ENCODE measurements at regions not wholly inside any gene's neighbourhood (a gene's known extent, or its start where the extent isn't known, plus 50 kb on each side); places are given as distances from the start of the nearest gene placed in this dataset.
"Not testable (repeated sequence)": the region's sequence is repeated elsewhere in the genome, so short reads cannot be mapped to it uniquely, and the experiment has no call there.

DNA sequence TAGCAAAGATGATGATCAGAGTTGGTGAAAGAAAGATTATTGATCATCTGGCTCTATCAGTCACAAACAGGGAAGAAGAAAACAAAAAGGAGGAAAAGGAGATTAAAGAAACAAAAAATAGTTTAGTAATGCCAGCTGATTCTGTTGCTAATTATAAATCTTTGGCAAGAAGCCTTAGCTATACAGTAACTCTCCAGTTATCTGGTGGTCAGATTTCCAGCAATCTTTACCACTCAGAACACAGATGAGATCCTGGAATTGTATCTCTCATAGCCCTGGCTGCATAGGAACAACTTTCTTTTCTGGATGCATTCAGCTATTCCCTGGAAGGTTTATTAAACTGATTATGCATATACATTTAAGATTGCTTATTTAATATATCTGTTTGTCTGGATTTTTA is 256.8 kb upstream of the ZEB2 start:
- no peak overlapping the region for H3K4me3 ChIP-seq (ENCODE audit: low read depth, low read length)
- H3K27ac ChIP-seq (ENCODE audit: low read depth, low read length), result no peak overlapping the region
- H3K9me3 ChIP-seq (ENCODE audit: control insufficient read depth, insufficient read depth, low read depth, low read length), result no peaks in the 10 kb centered on the region
- H3K9ac ChIP-seq (ENCODE audit: low read length), result no peak overlapping the region
- no peaks in the 10 kb centered on the region for H3K36me3 ChIP-seq (ENCODE audit: control insufficient read depth, insufficient read depth, low read length)
- H3K4me1 ChIP-seq (ENCODE audit: control insufficient read depth, insufficient read depth, low read length), result no peaks in the 10 kb centered on the region
- no peaks in the 10 kb centered on the region for H3K27me3 ChIP-seq (ENCODE audit: control insufficient read depth, insufficient read depth, low read length)

DNA sequence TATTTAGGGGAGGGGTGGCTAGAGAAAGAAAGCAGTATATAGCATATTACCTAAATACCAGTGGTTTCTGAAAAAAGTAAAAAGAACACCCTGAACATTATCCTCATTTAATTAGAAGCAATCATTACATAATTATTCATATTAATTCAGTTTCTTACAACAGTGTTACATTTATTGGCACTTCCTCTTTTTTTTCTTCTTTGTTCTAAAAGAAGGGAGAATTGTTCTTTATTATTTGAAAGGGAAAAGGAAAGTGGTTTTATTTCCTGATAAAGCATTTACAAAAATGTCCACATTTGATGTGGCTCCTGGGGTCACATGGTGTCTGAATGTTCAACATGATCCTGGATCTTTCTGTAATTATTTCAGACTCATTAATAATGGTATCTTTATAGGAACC is 254.9 kb upstream of the ZEB2 start:
- no peaks in the 10 kb centered on the region for H3K27me3 ChIP-seq (ENCODE audit: control insufficient read depth, insufficient read depth, low read length)
- no peaks in the 10 kb centered on the region for H3K36me3 ChIP-seq (ENCODE audit: control insufficient read depth, insufficient read depth, low read length)

DNA sequence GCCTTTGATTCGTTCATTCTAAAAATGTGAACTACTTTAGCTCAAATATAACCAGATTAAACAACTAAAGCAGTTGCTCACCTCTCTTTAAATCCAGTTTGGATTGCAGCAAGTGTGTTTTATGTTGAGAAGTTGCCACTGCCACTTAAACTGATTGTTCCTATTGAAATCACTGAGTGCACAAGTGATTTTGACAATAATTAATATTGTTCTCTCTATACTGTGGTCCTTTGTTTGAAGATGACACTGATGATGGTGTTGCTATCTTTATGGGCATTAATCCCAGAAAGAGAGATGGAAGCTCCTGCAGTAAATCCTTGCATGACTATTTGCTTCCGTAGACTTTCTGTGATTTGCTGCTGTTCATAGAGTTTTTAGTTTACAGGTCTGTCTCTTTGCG is 251.4 kb upstream of the ZEB2 start:
- Histone ChIP-seq H3K4me1 (ENCODE audit: control insufficient read depth, insufficient read depth, low read length) (no peaks in the 10 kb centered on the region), H3K4me3 (ENCODE audit: low read depth, low read length) (no peak overlapping the region), H3K27ac (ENCODE audit: low read depth, low read length) (no peak overlapping the region), H3K36me3 (ENCODE audit: control insufficient read depth, insufficient read depth, low read length) (no peaks in the 10 kb centered on the region), H3K9ac (ENCODE audit: low read length) (no peak overlapping the region), H3K9me3 (ENCODE audit: control insufficient read depth, insufficient read depth, low read depth, low read length) (no peaks in the 10 kb centered on the region), H3K27me3 (ENCODE audit: control insufficient read depth, insufficient read depth, low read length) (no peaks in the 10 kb centered on the region)

More for the DNA sequence above, 254.9 kb upstream of the ZEB2 start:
- Histone ChIP-seq H3K4me1 (ENCODE audit: control insufficient read depth, insufficient read depth, low read length) (no peaks in the 10 kb centered on the region), H3K4me3 (ENCODE audit: low read depth, low read length) (no peak overlapping the region), H3K9me3 (ENCODE audit: control insufficient read depth, insufficient read depth, low read depth, low read length) (no peaks in the 10 kb centered on the region), H3K9ac (ENCODE audit: low read length) (no peak overlapping the region), H3K27ac (ENCODE audit: low read depth, low read length) (no peak overlapping the region)

- no peak overlapping the region for H3K27ac ChIP-seq (ENCODE audit: low read depth, low read length)
- H3K4me3 ChIP-seq (ENCODE audit: low read depth, low read length), result no peak overlapping the region
- H3K27me3 ChIP-seq (ENCODE audit: control insufficient read depth, insufficient read depth, low read length), result no peaks in the 10 kb centered on the region
- no peak overlapping the region for H3K9ac ChIP-seq (ENCODE audit: low read length)
- H3K36me3 ChIP-seq (ENCODE audit: control insufficient read depth, insufficient read depth, low read length), result no peaks in the 10 kb centered on the region
- H3K9me3 ChIP-seq (ENCODE audit: control insufficient read depth, insufficient read depth, low read depth, low read length), result no peaks in the 10 kb centered on the region
- no peaks in the 10 kb centered on the region for H3K4me1 ChIP-seq (ENCODE audit: control insufficient read depth, insufficient read depth, low read length)
Measured at GRCh38 chr2:144770616-144771230, 250.8 kb upstream of the ZEB2 start.

DNA sequence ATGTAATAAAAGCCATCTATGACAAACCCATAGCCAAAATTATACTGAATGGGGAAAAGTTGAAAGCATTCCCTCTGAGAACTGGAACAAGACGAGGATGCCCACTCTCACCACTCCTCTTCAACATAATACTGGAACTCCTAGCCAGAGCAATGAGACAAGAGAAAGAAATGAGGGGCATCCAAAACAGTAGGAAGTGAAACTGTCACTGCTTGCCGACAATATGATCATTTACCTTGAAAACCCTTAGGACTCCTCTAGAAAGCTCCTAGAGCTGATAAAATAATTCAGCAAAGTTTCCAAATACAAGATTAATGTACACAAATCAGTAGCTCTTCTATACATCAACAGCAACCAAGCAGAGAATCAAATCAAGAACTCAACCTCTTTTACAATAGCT is 241.0 kb upstream of the ZEB2 start:
- not testable (repeated sequence) for H3K9me3 ChIP-seq (ENCODE audit: control insufficient read depth, insufficient read depth, low read depth, low read length); H3K4me1 ChIP-seq (ENCODE audit: control insufficient read depth, insufficient read depth, low read length); H3K27ac ChIP-seq (ENCODE audit: low read depth, low read length); H3K9ac ChIP-seq (ENCODE audit: low read length); H3K27me3 ChIP-seq (ENCODE audit: control insufficient read depth, insufficient read depth, low read length); H3K4me3 ChIP-seq (ENCODE audit: low read depth, low read length); H3K36me3 ChIP-seq (ENCODE audit: control insufficient read depth, insufficient read depth, low read length)

- H3K27me3 ChIP-seq (ENCODE audit: control insufficient read depth, insufficient read depth, low read length), result no peaks in the 10 kb centered on the region
- H3K27ac ChIP-seq (ENCODE audit: low read depth, low read length), result no peak overlapping the region
- no peak overlapping the region for H3K9ac ChIP-seq (ENCODE audit: low read length)
- H3K4me3 ChIP-seq (ENCODE audit: low read depth, low read length), result no peak overlapping the region
- H3K9me3 ChIP-seq (ENCODE audit: control insufficient read depth, insufficient read depth, low read depth, low read length), result no peaks in the 10 kb centered on the region
- no peaks in the 10 kb centered on the region for H3K36me3 ChIP-seq (ENCODE audit: control insufficient read depth, insufficient read depth, low read length)
- H3K4me1 ChIP-seq (ENCODE audit: control insufficient read depth, insufficient read depth, low read length), result no peaks in the 10 kb centered on the region; the same call in 1 of the 2 replicates
Measured at GRCh38 chr2:144759746-144760145, 239.8 kb upstream of the ZEB2 start.

DNA sequence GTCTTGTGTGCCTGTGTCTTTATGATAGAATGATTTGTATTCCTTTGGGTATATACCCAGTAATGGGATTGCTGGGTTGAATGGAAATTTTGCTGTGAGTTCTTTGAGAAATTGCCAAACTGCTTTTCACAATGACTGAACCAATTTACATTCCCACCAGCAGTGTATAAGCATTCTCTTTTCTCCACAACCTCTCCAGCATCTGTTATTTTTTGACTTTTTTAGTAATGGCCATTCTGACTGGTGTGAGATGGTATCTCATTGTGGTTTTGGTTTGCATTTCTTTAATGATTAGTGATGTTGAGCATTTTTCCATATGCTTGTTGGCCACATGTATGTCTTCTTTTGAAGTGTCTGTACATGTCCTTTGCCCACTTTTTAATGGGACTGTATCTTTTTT is 238.3 kb upstream of the ZEB2 start:
- not testable (repeated sequence) for H3K4me3 ChIP-seq (ENCODE audit: low read depth, low read length); H3K9ac ChIP-seq (ENCODE audit: low read length); H3K27me3 ChIP-seq (ENCODE audit: control insufficient read depth, insufficient read depth, low read length); H3K9me3 ChIP-seq (ENCODE audit: control insufficient read depth, insufficient read depth, low read depth, low read length); H3K4me1 ChIP-seq (ENCODE audit: control insufficient read depth, insufficient read depth, low read length); H3K27ac ChIP-seq (ENCODE audit: low read depth, low read length); H3K36me3 ChIP-seq (ENCODE audit: control insufficient read depth, insufficient read depth, low read length)

DNA sequence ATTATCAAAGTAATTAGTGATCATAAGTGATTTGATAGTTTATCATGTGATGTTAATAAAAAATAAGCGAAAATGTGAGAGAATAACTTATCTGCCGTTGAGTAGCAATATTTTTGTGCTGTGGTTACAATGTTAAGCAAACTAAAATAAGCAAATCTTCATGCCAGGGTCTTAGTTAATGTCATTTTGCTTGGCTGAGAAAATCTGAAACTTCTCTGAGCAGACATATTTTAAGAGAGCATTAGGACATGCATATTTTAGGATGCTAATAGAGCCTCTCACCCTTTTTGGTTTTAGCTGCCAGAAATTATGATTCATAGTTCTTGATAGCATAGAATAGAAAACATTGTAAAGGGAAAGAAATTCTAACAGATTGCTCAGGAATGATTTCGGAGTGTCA is 233.5 kb upstream of the ZEB2 start:
- no peak overlapping the region for H3K4me3 ChIP-seq (ENCODE audit: low read depth, low read length)
- no peaks in the 10 kb centered on the region for H3K36me3 ChIP-seq (ENCODE audit: control insufficient read depth, insufficient read depth, low read length)
- H3K9ac ChIP-seq (ENCODE audit: low read length), result no peak overlapping the region
- no peaks in the 10 kb centered on the region; the same call in 1 of the 2 replicates for H3K4me1 ChIP-seq (ENCODE audit: control insufficient read depth, insufficient read depth, low read length)
- peaks cover 10% of the 10 kb centered on the region for H3K9me3 ChIP-seq (ENCODE audit: control insufficient read depth, insufficient read depth, low read depth, low read length)
- H3K27me3 ChIP-seq (ENCODE audit: control insufficient read depth, insufficient read depth, low read length), result no peaks in the 10 kb centered on the region
- no peak overlapping the region for H3K27ac ChIP-seq (ENCODE audit: low read depth, low read length)

DNA sequence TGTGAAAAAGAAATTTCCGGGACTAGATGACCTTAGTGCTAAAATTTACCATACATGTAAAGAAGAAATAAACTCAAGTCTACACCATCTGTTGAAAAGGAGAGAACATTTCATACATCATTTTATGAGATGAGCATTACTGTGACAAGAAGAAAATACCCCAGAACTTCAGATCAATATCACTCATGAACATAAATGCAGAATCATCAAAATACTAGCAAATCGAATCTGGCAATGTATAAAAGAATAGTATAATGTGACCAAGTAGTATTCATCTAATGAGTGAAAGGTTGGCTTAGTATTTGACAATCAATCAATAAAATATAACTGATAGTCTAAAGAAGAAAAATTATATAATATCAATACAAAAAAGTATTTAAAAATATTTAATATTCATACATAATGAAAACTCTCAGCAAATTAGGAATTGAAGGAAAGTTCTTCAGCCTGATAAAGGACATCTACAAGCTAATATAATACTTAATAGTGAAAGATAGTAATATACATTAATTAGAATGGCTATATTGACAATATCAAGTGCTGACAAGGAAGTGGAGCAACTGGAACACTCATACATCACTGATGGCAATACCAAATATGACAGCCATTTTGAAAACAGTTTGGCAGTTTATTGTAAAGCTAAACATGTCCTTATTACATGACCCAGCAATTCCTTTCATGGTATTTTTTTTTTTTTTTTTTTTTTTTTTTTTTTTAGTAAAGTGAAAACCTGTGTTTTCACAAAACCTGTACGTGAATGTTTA is 231.4 kb upstream of the ZEB2 start:
- Histone ChIP-seq H3K27me3 (ENCODE audit: control insufficient read depth, insufficient read depth, low read length) (no peaks in the 10 kb centered on the region), H3K36me3 (ENCODE audit: control insufficient read depth, insufficient read depth, low read length) (no peaks in the 10 kb centered on the region)

GRCh38 chr2:144749188-144749587 is 229.3 kb upstream of the ZEB2 start:
- no peak overlapping the region for H3K4me3 ChIP-seq (ENCODE audit: low read depth, low read length)
- H3K9me3 ChIP-seq (ENCODE audit: control insufficient read depth, insufficient read depth, low read depth, low read length), result peaks cover 39% of the 10 kb centered on the region
- no peak overlapping the region for H3K27ac ChIP-seq (ENCODE audit: low read depth, low read length)
- no peaks in the 10 kb centered on the region for H3K27me3 ChIP-seq (ENCODE audit: control insufficient read depth, insufficient read depth, low read length)
- H3K9ac ChIP-seq (ENCODE audit: low read length), result no peak overlapping the region
- no peaks in the 10 kb centered on the region for H3K36me3 ChIP-seq (ENCODE audit: control insufficient read depth, insufficient read depth, low read length)
- no peaks in the 10 kb centered on the region for H3K4me1 ChIP-seq (ENCODE audit: control insufficient read depth, insufficient read depth, low read length)

More for the DNA sequence above, 231.4 kb upstream of the ZEB2 start:
- H3K4me1 ChIP-seq (ENCODE audit: control insufficient read depth, insufficient read depth, low read length), result no peaks in the 10 kb centered on the region; the same call in 1 of the 2 replicates
- peaks cover 25% of the 10 kb centered on the region for H3K9me3 ChIP-seq (ENCODE audit: control insufficient read depth, insufficient read depth, low read depth, low read length)
- H3K27ac ChIP-seq (ENCODE audit: low read depth, low read length), result no peak overlapping the region
- H3K4me3 ChIP-seq (ENCODE audit: low read depth, low read length), result no peak overlapping the region
- no peak overlapping the region for H3K9ac ChIP-seq (ENCODE audit: low read length)

DNA sequence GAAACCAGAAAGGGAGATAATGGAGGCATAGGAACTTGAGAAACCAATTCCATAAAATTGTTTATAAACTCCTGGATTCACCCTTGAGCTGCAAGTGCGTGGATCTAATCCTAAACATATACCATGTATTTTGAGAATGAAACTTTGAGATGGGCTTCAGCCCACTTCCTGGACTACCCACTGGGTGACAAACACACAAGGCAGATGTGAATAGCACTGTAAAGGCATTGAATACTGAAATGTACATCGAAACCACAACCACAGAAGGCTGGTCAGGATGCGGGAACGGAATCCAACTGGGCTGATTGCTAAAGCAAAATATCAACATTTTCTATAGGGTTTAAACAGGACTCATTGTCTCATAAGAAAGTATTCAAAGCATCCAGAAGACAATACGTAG is 228.5 kb upstream of the ZEB2 start:
- H3K4me3 ChIP-seq (ENCODE audit: low read depth, low read length), result no peak overlapping the region
- H3K27me3 ChIP-seq (ENCODE audit: control insufficient read depth, insufficient read depth, low read length), result no peaks in the 10 kb centered on the region
- peaks cover 40% of the 10 kb centered on the region for H3K9me3 ChIP-seq (ENCODE audit: control insufficient read depth, insufficient read depth, low read depth, low read length)
- H3K9ac ChIP-seq (ENCODE audit: low read length), result no peak overlapping the region
- no peak overlapping the region for H3K27ac ChIP-seq (ENCODE audit: low read depth, low read length)
- no peaks in the 10 kb centered on the region for H3K36me3 ChIP-seq (ENCODE audit: control insufficient read depth, insufficient read depth, low read length)
- no peaks in the 10 kb centered on the region for H3K4me1 ChIP-seq (ENCODE audit: control insufficient read depth, insufficient read depth, low read length)

Measured in HUES6 (cell line).